WTC11 (cell line): ENCODE measurements at regions not wholly inside any gene's neighbourhood (a gene's known extent, or its start where the extent isn't known, plus 50 kb on each side); places are given as distances from the start of the nearest gene placed in this dataset.

Experiments
- ATAC-seq: fragments of 200-7000 bp; cut with Tn5 transposase; 2 replicates; pipeline ENCODE4 v1.10.0; 2021; ENCODE audit warnings: mild to moderate bottlenecking, moderate library complexity
- CTCF ChIA-PET: fragments of 300-600 bp; sonication (Branson Sonifier 250); formaldehyde crosslinking; loops from one replicate; lab custom pipeline; 2021; ENCODE audit warnings: antibody characterized with exemption; lab: Charles Lee
- POLR2A ChIA-PET: fragments of 350-600 bp; sonication (Branson Sonifier 250); formaldehyde crosslinking; loops from one replicate; lab custom pipeline; 2021; ENCODE audit warnings: antibody characterized with exemption; lab: Charles Lee
- DNase-seq: peaks from one replicate; pipeline ENCODE4 v3.0.0; 2021; ENCODE audit warnings: low spot score
- H3K27ac Mint-ChIP-seq: 2 replicates; pipeline ENCODE4 v1.8.0; 2021; ENCODE audit warnings: mixed read lengths
- H3K27me3 Mint-ChIP-seq: 2 replicates; pipeline ENCODE4 v1.8.0; 2021; ENCODE audit warnings: low read depth, mild to moderate bottlenecking, moderate library complexity, mixed read lengths
- H3K36me3 Mint-ChIP-seq: 2 replicates; pipeline ENCODE4 v1.8.0; 2021; ENCODE audit warnings: mixed read lengths
- H3K4me1 Mint-ChIP-seq: 2 replicates; pipeline ENCODE4 v1.8.0; 2022; ENCODE audit warnings: mixed read lengths
- H3K4me3 Mint-ChIP-seq: 2 replicates; pipeline ENCODE4 v1.8.0; 2021; ENCODE audit warnings: mild to moderate bottlenecking, moderate library complexity, mixed read lengths
- H3K9me3 Mint-ChIP-seq: 2 replicates; pipeline ENCODE4 v1.8.0; 2021; ENCODE audit warnings: mixed read lengths
- ATF2 ChIP-seq: sonication (generic); formaldehyde crosslinking; IDR thresholded peaks from 2 replicates; pipeline ENCODE4 v1.8.1; 2022; ENCODE audit warnings: low read depth, missing genetic modification reagents, borderline replicate concordance
- CREB1 ChIP-seq: sonication (generic); formaldehyde crosslinking; IDR thresholded peaks from 2 replicates; pipeline ENCODE4 v1.8.0; 2023; ENCODE audit warnings: mild to moderate bottlenecking, missing genetic modification reagents
- E2F4 ChIP-seq: sonication (generic); formaldehyde crosslinking; IDR thresholded peaks from 2 replicates; pipeline ENCODE4 v1.8.1; 2022; ENCODE audit warnings: low read depth, mild to moderate bottlenecking, moderate library complexity, missing genetic modification reagents, borderline replicate concordance
- ERG ChIP-seq: fragments of 250-450 bp; sonication (Bioruptor Pico); IDR thresholded peaks from 2 replicates; pipeline ENCODE4 v1.8.0; 2021; ENCODE audit warnings: mild to moderate bottlenecking
- ETV6 ChIP-seq: sonication (generic); formaldehyde crosslinking; IDR thresholded peaks from 2 replicates; pipeline ENCODE4 v1.8.1; 2022; ENCODE audit warnings: mild to moderate bottlenecking, missing genetic modification reagents
- FOXJ3 ChIP-seq: sonication (generic); formaldehyde crosslinking; IDR thresholded peaks from 2 replicates; pipeline ENCODE4 v1.9.0; 2021; ENCODE audit warnings: missing genetic modification reagents, mild to moderate bottlenecking, borderline replicate concordance
- FOXP4 ChIP-seq: sonication (generic); formaldehyde crosslinking; IDR thresholded peaks from 2 replicates; pipeline ENCODE4 v1.8.0; 2022; ENCODE audit warnings: mild to moderate bottlenecking, missing genetic modification reagents
- KAT7 ChIP-seq: sonication (generic); formaldehyde crosslinking; IDR thresholded peaks from 2 replicates; pipeline ENCODE4 v1.8.1; 2023; ENCODE audit warnings: missing genetic modification reagents, mild to moderate bottlenecking, borderline replicate concordance
- MLX ChIP-seq: sonication (generic); formaldehyde crosslinking; IDR thresholded peaks from 2 replicates; pipeline ENCODE4 v1.8.1; 2023; ENCODE audit warnings: mild to moderate bottlenecking, missing genetic modification reagents, moderate library complexity
- NFYB ChIP-seq: sonication (generic); formaldehyde crosslinking; conservative IDR thresholded peaks from 2 replicates; pipeline ENCODE4 v1.8.0; 2022; ENCODE audit warnings: low read depth, missing genetic modification reagents
- OVOL2 ChIP-seq: fragments of 250-450 bp; sonication (Bioruptor Pico); IDR thresholded peaks from 2 replicates; pipeline ENCODE4 v1.9.0; 2021; ENCODE audit warnings: mild to moderate bottlenecking, borderline replicate concordance
- PRDM15 ChIP-seq: sonication (generic); formaldehyde crosslinking; IDR thresholded peaks from 2 replicates; pipeline ENCODE4 v1.8.0; 2022; ENCODE audit warnings: missing genetic modification reagents
- PREB ChIP-seq: sonication (generic); formaldehyde crosslinking; IDR thresholded peaks from 2 replicates; pipeline ENCODE4 v1.8.1; 2022; ENCODE audit warnings: mild to moderate bottlenecking, missing genetic modification reagents, moderate library complexity, borderline replicate concordance
- RELA ChIP-seq: sonication (generic); formaldehyde crosslinking; IDR thresholded peaks from 2 replicates; pipeline ENCODE4 v1.8.1; 2022; ENCODE audit warnings: missing genetic modification reagents, mild to moderate bottlenecking, borderline replicate concordance
- SMAD3 ChIP-seq: sonication (generic); formaldehyde crosslinking; IDR thresholded peaks from 2 replicates; pipeline ENCODE4 v1.8.0; 2022; ENCODE audit warnings: missing genetic modification reagents, mild to moderate bottlenecking, borderline replicate concordance
- ZNF232 ChIP-seq: sonication (generic); formaldehyde crosslinking; IDR thresholded peaks from 2 replicates; pipeline ENCODE4 v1.8.0; 2022; ENCODE audit warnings: mild to moderate bottlenecking, missing genetic modification reagents
- ZNF416 ChIP-seq: fragments of 250-450 bp; sonication (Bioruptor Pico); IDR thresholded peaks from 2 replicates; pipeline ENCODE4 v1.9.0; 2021; ENCODE audit warnings: mild to moderate bottlenecking, inconsistent platforms
- ZNF512 ChIP-seq: sonication (generic); formaldehyde crosslinking; IDR thresholded peaks from 2 replicates; pipeline ENCODE4 v1.8.1; 2022; ENCODE audit warnings: missing genetic modification reagents, borderline replicate concordance

GRCh38 chr11:116454951-116455350 lies 317.8 kb downstream of the BUD13 start:
- H3K27ac Mint-ChIP-seq = no peak overlapping the region
- CTCF ChIA-PET = interaction anchor here (0.7 to 5.7 kb wide), 11 partner anchors 8 to 237 kb away, joined by 3 to 74 read pairs (median 11); no protein-coding TSS in a partner anchor

More at GRCh38 chr11:116454951-116455350, 317.8 kb downstream of the BUD13 start:
- Mint-ChIP-seq H3K9me3 (peaks cover 14% of the 10 kb centered on the region), H3K27me3 (peaks cover 17% of the 10 kb centered on the region), H3K4me1 (peaks cover 56% of the 10 kb centered on the region), H3K4me3 (no peak overlapping the region), H3K36me3 (peaks cover 27% of the 10 kb centered on the region)
- POLR2A ChIA-PET = interaction anchor here (1.0 kb wide), 1 partner anchor 44 kb away, joined by 3 read pairs; no protein-coding TSS in a partner anchor
- no peak for ATAC-seq
- TF ChIP-seq FOXJ3 (no peak), OVOL2 (CRISPR knock-in tag) (no peak), FOXP4 (CRISPR knock-in tag) (no peak), PREB (CRISPR knock-in tag) (no peak), PRDM15 (CRISPR knock-in tag) (no peak), SMAD3 (CRISPR knock-in tag) (no peak), KAT7 (CRISPR knock-in tag) (no peak), E2F4 (CRISPR knock-in tag) (no peak), ETV6 (CRISPR knock-in tag) (no peak), ERG (CRISPR knock-in tag) (no peak), NFYB (CRISPR knock-in tag) (no peak), ATF2 (CRISPR knock-in tag) (no peak), RELA (CRISPR knock-in tag) (no peak), MLX (no peak), ZNF232 (CRISPR knock-in tag) (no peak), CREB1 (CRISPR knock-in tag) (no peak), ZNF416 (CRISPR knock-in tag) (no peak), ZNF512 (CRISPR knock-in tag) (no peak)
- no peak for DNase-seq
